GM12873 (cell line): ENCODE measurements at regions not wholly inside any gene's neighbourhood (a gene's known extent, or its start where the extent isn't known, plus 50 kb on each side); places are given as distances from the start of the nearest gene placed in this dataset.

Experiments
- TF ChIP-seq, protein P1 (sequence below): IDR thresholded peaks from 2 replicates; pipeline ENCODE4 v1.5.1; 2012; ENCODE audit warnings: low read depth, mild to moderate bottlenecking, moderate library complexity, low read length, control low read depth; ENCODE audit not compliant: insufficient read depth; ENCODE audit errors: missing control alignments

- TF ChIP-seq, protein P1, sequence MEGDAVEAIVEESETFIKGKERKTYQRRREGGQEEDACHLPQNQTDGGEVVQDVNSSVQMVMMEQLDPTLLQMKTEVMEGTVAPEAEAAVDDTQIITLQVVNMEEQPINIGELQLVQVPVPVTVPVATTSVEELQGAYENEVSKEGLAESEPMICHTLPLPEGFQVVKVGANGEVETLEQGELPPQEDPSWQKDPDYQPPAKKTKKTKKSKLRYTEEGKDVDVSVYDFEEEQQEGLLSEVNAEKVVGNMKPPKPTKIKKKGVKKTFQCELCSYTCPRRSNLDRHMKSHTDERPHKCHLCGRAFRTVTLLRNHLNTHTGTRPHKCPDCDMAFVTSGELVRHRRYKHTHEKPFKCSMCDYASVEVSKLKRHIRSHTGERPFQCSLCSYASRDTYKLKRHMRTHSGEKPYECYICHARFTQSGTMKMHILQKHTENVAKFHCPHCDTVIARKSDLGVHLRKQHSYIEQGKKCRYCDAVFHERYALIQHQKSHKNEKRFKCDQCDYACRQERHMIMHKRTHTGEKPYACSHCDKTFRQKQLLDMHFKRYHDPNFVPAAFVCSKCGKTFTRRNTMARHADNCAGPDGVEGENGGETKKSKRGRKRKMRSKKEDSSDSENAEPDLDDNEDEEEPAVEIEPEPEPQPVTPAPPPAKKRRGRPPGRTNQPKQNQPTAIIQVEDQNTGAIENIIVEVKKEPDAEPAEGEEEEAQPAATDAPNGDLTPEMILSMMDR, result no peak
Measured at GRCh38 chr9:81071108-81071507, 618.2 kb downstream of the TLE1 start.

GRCh38 chr9:81070689-81071088 lies 618.7 kb downstream of the TLE1 start:
- TF ChIP-seq, protein P1, result no peak

DNA sequence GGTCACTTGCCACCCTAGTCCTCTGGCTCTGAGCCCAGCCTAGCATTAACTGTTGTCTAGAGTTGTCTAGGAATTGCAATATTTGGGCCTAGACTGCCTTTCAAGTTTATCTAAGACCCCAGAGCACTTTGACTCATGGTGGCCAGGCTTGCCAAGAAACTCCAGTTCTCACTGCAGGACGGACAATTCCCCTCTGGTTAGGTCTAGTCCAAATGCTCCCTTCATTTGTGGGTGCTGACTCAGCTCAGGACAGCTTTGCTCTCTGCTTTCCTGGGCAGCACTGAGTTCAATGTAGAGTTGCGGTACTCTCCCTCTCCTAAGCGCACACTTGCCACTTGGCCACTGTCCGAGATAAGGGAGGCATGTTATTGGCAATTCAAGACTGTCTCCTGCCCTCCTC lies 619.4 kb downstream of the TLE1 start:
- TF ChIP-seq, protein P1, result no peak

DNA sequence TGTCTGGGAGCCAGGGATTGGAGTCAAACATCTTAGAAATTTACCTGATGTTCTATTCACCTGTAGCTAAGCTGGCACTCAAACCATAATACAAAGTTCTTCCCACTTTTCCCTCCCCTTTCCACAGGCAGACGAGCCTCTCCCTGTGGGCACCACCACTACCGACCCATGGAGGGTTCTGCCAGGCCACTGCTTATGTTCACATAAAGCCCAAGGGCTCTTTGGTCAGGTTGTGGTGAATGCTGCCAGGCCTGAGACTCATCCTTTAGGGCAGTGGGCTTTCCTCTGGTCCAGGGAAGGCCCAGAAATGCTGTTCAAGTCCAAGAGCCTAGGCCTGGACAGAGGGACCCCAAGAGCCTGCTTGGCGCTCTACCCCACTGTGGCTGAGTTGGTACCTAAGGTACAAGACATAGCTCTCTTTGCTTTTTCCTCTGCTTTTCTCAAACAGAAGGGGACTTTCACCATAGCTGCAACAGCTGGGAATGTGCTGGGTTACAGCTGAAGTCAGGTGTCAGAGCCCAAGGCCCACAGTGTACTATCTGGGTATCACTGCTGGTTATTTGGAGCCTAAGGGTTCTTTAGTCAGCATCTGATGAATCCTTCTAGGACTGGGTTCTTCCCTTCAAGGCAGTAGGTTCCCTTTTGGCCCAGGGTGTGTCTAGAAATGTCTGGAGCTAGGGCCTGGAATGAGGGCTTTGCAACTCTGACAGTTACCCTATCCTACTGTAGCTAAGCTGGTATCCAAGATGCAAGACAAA lies 620.1 kb downstream of the TLE1 start:
- TF ChIP-seq, protein P1, result no peak

- TF ChIP-seq, protein P1, result no peak
Measured at GRCh38 chr9:81058782-81059181, 630.6 kb downstream of the TLE1 start.

DNA sequence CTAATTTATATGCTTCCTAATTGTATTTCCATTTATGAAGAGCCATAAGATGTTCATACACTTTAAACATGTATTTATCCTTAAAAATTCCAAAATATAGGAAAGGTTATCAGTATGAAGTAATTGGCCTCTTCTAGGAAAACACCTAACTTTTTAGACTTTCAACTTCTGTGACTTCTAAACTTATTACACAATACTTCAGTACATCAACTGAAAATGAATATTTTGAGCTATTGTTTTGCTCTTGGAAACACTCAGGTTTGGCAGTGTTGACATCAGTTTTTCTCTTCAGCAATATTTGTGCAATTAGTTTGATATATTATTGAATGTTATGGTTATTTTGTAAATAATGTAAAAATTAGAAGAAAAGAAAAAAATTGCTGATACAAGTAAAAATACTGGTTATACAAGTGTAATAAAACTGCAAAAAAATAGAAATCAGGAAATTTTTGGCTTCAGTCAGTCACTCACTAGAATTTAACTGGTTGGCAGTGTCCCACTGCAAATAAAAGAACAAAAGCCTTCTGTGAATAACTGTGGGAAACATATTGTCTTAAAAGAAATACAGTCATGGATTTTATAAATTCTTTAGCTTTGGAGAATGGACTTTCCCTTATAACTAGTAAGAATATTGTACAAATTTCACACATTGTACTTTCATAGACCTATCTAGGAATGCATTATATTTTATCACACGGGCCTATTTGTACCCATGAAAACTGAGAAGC lies 635.9 kb downstream of the TLE1 start:
- TF ChIP-seq, protein P1, result no peak

- TF ChIP-seq, protein P1, result no peak
Measured at GRCh38 chr9:81052846-81053245, 636.5 kb downstream of the TLE1 start.
